ENCODE measurements at regions not wholly inside any gene's neighbourhood (a gene's known extent, or its start where the extent isn't known, plus 50 kb on each side); places are given as distances from the start of the nearest gene placed in this dataset.

DNA sequence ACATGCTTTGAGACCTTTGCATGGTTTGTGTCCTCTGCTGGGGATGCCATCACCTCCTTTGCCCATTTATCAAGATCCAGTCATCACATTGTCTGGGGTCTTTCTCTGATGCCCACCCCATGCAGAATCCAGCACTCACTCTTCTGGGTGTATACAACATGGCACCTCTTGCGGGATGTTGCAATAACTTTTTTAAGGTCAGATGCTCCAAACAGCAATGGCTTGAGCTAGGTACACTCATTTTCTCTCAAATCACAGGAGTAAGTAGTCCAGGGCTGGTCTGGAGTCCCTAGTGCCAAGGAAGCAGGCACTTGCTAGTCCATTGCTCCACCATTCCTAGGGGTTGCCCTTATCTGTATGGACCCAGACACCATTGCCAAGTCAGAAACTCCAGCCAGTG lies 196.6 kb upstream of the KCNG1 start:
- no peak for DNase-seq
- ChIA-PET CTCF (no interaction called here), POLR2A (no interaction called here)
- H3K4me3 Mint-ChIP-seq = no peak overlapping the region
- H3K27me3 Mint-ChIP-seq = peaks cover 31% of the 10 kb centered on the region
- H3K36me3 Mint-ChIP-seq (ENCODE audit: low read depth) = no peaks in the 10 kb centered on the region
- H3K4me1 Mint-ChIP-seq = no peaks in the 10 kb centered on the region
- H3K9me3 Mint-ChIP-seq = peaks cover 7% of the 10 kb centered on the region
- no peak overlapping the region for H3K27ac Mint-ChIP-seq

DNA sequence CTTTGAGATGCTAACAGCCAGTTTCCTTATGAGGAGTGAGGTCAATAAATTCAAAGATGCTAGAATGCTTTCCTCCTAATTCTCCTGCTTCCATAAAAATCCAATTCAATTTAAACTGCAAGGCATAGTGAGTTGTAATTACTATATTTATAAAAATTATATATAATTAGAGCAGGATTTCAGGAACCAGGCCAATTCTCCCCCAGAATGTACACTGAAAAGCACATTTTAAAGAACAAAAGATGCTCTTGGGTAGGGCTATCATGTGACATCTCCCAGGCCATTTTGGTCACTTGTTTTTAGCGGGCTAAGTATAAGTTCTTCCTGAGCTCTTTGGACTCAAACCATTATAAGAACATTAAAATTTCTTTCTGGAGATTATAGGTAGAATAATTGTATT lies 195.7 kb upstream of the KCNG1 start:
- Mint-ChIP-seq H3K4me3 (no peak overlapping the region), H3K9me3 (peaks cover 7% of the 10 kb centered on the region), H3K4me1 (no peaks in the 10 kb centered on the region), H3K27me3 (peaks cover 35% of the 10 kb centered on the region), H3K36me3 (ENCODE audit: low read depth) (no peaks in the 10 kb centered on the region), H3K27ac (no peak overlapping the region)
- CTCF ChIA-PET = no interaction called here
- POLR2A ChIA-PET = no interaction called here
- DNase-seq = no peak

DNA sequence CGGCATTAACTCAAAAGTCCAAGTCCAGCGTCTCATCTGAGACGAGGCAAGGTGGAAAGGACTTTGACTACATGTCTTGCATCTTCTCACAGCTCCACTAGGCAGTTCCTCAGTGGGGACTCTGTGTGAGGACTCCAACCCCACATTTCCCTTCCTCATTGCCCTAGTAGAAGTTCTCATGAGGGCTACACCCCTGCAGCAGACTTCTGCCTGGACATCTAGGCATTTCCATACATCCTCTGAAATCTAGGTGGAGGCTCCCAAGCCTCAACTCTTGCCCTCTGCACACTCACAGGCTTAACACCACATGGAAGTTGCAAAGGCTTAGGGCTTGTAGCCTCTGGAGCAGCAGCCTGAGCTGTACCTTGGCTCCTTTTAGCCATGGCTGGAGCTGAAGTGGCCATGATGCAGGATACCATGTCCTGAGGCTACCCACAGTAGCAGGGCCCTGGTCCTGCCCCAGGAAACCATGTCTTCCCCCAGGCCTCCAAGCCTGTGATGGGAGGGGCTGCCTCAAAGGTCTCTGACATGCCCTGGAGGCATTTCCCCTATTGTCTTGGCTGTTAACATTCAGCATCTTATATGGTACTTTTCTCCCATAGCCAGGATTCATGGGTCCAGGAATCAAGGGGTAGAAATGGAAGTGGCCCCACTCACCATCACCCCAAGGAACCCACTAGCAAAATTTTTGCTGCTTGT lies 194.6 kb upstream of the KCNG1 start:
- H3K27me3 Mint-ChIP-seq = peaks cover 37% of the 10 kb centered on the region
- no peak overlapping the region for H3K27ac Mint-ChIP-seq
- H3K4me1 Mint-ChIP-seq = no peaks in the 10 kb centered on the region
- no peak for DNase-seq
- no peak overlapping the region for H3K4me3 Mint-ChIP-seq
- no peaks in the 10 kb centered on the region for H3K36me3 Mint-ChIP-seq (ENCODE audit: low read depth)
- peaks cover 7% of the 10 kb centered on the region for H3K9me3 Mint-ChIP-seq
- POLR2A ChIA-PET = no interaction called here
- CTCF ChIA-PET = no interaction called here

DNA sequence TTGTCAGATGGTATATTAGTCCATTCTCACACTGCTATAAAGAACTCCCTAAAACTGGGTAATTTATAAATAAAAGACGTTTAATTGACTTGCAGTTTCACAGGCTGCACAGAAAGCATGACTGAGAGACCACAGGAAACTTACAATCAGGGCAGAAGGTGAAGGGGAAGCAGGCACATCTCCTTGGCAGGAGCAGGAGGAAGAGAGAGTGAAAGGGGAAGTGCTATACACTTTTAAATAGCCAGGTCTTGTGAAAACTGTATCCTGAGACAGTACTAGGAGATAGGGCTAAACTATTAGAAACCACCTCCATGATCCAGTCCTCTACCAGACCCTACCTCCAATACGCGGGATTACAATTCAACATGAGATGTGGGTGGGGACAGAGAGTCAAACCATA lies 193.9 kb upstream of the KCNG1 start:
- Mint-ChIP-seq H3K4me1 (no peaks in the 10 kb centered on the region), H3K27ac (no peak overlapping the region), H3K36me3 (ENCODE audit: low read depth) (no peaks in the 10 kb centered on the region), H3K27me3 (peaks cover 37% of the 10 kb centered on the region), H3K4me3 (no peak overlapping the region), H3K9me3 (peaks cover 7% of the 10 kb centered on the region)
- CTCF ChIA-PET = no interaction called here
- POLR2A ChIA-PET = no interaction called here
- DNase-seq = no peak

DNA sequence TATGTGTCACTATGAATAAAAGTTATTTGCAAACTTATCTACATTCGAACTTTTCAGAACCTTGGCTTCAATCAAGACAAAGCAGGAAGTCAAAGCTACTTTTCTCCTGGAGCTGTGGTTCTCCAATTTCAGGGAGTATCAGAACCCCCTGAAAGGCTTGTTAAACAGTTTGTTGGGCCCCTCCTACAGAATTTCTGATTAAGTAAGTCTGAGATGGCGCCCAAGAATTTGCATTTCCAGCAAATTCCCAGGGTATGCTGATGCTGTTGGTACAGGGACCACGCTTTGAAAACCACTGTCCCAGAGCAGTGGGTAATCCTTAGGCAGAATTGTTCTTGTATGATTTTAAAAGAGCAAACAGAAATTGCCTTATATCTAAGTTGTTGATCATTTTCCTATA lies 189.9 kb upstream of the KCNG1 start:
- POLR2A ChIA-PET = no interaction called here
- peaks cover 7% of the 10 kb centered on the region for H3K9me3 Mint-ChIP-seq
- CTCF ChIA-PET = no interaction called here
- no peak overlapping the region for H3K4me3 Mint-ChIP-seq
- no peak overlapping the region for H3K27ac Mint-ChIP-seq
- H3K4me1 Mint-ChIP-seq = no peaks in the 10 kb centered on the region
- peaks cover 40% of the 10 kb centered on the region for H3K27me3 Mint-ChIP-seq
- DNase-seq = no peak
- H3K36me3 Mint-ChIP-seq (ENCODE audit: low read depth) = no peaks in the 10 kb centered on the region

DNA sequence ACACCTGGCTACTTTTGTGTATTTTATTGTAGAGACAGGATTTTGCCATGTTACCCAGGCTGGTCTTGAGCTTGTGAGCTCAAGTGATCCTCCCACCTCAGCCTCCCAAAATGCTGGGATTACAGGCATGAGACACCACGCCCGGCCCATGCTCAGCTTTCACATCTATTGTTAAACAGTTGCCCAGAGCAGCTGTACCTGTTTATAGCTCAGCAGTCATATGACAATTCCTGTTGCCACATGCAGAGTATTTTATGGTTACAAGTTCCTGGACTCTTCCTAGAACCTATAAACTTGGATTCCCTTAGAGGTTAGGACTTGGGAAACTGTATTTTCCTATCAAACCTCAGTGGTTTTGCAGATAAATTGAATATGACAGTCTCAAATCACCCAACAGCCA lies 188.3 kb upstream of the KCNG1 start:
- Mint-ChIP-seq H3K27me3 (peaks cover 43% of the 10 kb centered on the region), H3K4me3 (no peak overlapping the region), H3K4me1 (no peaks in the 10 kb centered on the region), H3K36me3 (ENCODE audit: low read depth) (no peaks in the 10 kb centered on the region), H3K9me3 (no peaks in the 10 kb centered on the region), H3K27ac (no peak overlapping the region)
- POLR2A ChIA-PET = no interaction called here
- CTCF ChIA-PET = no interaction called here
- DNase-seq = no peak

DNA sequence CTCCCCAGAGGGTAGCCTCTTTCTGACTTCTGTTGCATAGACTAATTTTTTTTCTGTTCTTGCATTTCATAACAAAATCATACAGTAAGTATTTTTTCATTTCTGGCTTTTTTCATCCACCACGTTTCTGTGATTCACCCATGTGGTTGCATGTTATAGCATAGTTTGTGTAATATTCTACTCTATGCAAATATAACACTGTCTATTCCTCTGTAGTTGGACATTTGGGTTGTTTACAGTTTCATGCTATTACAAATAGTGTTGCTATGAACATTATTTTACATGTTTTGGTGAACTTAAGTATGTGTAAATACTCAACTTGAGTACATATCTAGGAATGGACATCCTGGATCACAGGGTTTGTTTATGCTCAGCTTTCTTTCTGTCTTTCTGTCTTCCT lies 187.2 kb upstream of the KCNG1 start:
- peaks cover 42% of the 10 kb centered on the region for H3K27me3 Mint-ChIP-seq
- POLR2A ChIA-PET = no interaction called here
- H3K27ac Mint-ChIP-seq = no peak overlapping the region
- DNase-seq = no peak
- CTCF ChIA-PET = no interaction called here
- H3K4me1 Mint-ChIP-seq = no peaks in the 10 kb centered on the region
- H3K9me3 Mint-ChIP-seq = no peaks in the 10 kb centered on the region
- H3K4me3 Mint-ChIP-seq = no peak overlapping the region
- no peaks in the 10 kb centered on the region for H3K36me3 Mint-ChIP-seq (ENCODE audit: low read depth)

DNA sequence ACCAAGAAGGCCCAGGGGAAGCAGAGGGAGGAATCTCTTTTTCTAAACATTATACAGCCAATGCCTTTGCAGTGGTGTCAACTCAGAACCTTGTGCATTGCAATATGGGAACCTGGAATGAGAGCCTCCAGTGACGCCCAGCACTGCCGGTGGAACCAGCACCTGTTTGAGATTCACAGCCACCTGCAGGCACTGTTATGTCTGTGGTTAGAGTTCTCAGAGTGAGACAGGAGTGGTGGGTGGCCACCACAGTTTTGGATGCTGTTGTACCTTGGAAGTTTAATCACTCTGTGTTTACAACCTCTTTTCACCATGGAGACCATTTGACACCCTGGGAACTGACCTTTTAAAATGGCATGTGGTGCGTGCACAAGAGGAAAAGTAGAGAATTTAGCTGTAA lies 185.3 kb upstream of the KCNG1 start:
- Mint-ChIP-seq H3K27ac (no peak overlapping the region), H3K4me3 (no peak overlapping the region), H3K27me3 (peaks cover 42% of the 10 kb centered on the region), H3K36me3 (ENCODE audit: low read depth) (no peaks in the 10 kb centered on the region), H3K9me3 (no peaks in the 10 kb centered on the region), H3K4me1 (no peaks in the 10 kb centered on the region)
- CTCF ChIA-PET = no interaction called here
- no peak for DNase-seq
- POLR2A ChIA-PET = no interaction called here

DNA sequence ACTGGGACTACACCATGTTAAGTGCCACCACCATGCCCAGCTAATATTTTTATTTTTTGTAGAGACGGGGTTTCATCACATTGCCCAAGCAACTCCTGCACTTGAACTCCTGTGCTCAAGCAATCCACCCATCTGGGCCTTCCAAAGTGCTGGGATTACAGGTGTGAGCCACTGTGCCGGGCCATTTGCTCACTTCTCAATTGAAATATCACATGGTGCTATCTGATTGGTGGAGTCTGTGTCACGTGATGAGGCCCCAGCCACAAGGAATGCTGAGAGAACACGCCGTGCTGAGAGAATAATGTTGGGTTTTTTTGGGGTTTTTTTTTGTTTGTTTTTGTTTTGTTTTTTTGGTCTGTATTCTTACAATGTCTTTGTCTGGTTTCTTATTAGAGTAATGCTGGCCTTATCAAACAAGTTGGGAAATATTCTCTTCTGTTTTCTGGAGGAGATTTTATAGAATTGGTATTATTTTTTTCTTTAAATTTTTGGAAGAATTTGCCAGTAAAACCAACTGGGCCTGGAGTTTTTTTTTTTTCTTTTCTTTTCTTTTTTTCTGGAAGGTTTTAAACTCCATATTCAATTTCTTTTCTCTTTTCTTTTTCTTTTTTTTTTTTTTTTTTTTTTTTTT lies 183.2 kb upstream of the KCNG1 start:
- Mint-ChIP-seq H3K9me3 (no peaks in the 10 kb centered on the region), H3K36me3 (ENCODE audit: low read depth) (no peaks in the 10 kb centered on the region), H3K4me3 (no peak overlapping the region), H3K27me3 (peaks cover 39% of the 10 kb centered on the region), H3K27ac (no peak overlapping the region), H3K4me1 (no peaks in the 10 kb centered on the region)
- no peak for DNase-seq
- ChIA-PET CTCF (no interaction called here), POLR2A (no interaction called here)

DNA sequence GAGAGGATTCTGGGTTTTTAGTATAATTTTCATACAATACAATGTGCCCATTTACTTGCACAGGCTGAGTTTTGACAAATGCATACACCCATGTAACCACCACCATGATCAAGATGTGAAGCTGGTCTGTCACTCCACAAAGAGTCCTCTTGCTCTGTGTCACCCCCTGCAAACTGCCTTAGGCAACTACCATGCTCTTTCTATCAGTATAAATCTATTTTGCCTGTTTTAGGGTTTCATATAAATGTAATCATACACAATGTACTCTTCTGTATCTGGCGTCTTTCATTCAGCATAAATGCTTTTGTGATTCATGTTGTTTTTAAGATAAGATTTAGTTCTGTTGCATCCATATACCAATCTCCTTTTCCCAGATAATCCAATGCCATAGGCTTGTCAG lies 181.9 kb upstream of the KCNG1 start:
- H3K9me3 Mint-ChIP-seq = no peaks in the 10 kb centered on the region
- H3K4me3 Mint-ChIP-seq = no peak overlapping the region
- ChIA-PET CTCF (no interaction called here), POLR2A (no interaction called here)
- peaks cover 31% of the 10 kb centered on the region for H3K27me3 Mint-ChIP-seq
- no peak for DNase-seq
- H3K4me1 Mint-ChIP-seq = no peaks in the 10 kb centered on the region
- H3K27ac Mint-ChIP-seq = no peak overlapping the region
- no peaks in the 10 kb centered on the region for H3K36me3 Mint-ChIP-seq (ENCODE audit: low read depth)

DNA sequence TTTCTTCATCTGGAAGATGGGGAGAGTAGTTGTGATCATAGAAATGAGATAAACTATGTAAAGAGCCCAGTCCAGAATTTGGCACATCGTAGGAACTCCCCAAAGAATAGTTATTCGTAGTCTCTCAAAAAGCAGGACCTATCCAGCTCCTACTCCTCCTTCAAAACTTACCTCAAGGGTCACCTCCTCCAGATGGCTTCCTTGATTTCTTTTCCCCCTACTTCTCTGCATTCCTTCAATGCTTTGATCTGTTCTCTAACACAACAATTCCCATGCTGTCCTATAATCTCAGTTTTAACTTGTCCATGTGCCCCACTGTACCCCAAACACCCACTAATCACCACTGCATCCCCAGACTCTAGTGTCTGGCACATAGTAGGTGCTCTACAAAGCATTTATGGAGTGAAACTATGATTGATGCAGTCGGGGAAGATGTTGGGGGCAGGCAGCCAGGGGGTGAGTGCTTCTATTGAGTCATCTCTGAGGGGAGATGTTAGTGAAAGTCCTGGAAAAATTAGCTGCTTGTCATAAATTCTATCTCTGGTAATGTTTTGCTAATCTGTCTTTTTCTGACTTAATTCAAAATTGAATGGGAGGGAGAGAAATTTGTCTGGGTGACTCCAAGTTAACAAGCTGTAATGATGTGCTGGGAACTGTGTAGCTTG lies 181.3 kb upstream of the KCNG1 start:
- Mint-ChIP-seq H3K36me3 (ENCODE audit: low read depth) (no peaks in the 10 kb centered on the region), H3K27me3 (peaks cover 28% of the 10 kb centered on the region), H3K4me1 (no peaks in the 10 kb centered on the region), H3K27ac (no peak overlapping the region), H3K4me3 (no peak overlapping the region), H3K9me3 (no peaks in the 10 kb centered on the region)
- POLR2A ChIA-PET = no interaction called here
- no peak for DNase-seq
- CTCF ChIA-PET = no interaction called here

DNA sequence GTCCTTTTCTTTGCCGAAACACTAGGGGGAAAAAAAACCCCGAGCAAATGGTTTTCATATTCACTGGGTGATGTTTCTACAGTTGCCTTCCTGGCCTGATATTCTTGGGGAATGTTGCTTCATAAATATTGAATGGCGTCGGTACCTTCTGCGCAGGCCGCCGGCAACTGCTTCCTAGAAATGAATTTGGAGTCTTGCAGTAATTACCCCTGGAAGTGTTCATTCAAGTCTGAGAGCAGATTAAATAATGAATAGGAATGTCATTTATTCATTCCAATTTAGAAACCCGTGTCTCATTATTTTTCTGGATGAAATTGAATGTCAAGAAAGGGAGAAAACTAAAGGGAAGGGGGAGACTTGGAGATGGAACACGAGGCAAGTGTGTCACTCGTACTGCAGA lies 179.4 kb upstream of the KCNG1 start:
- peaks cover 15% of the 10 kb centered on the region for H3K27me3 Mint-ChIP-seq
- no peaks in the 10 kb centered on the region for H3K36me3 Mint-ChIP-seq (ENCODE audit: low read depth)
- H3K9me3 Mint-ChIP-seq = no peaks in the 10 kb centered on the region
- CTCF ChIA-PET = no interaction called here
- no peak overlapping the region for H3K27ac Mint-ChIP-seq
- no peak for DNase-seq
- POLR2A ChIA-PET = no interaction called here
- H3K4me3 Mint-ChIP-seq = no peak overlapping the region
- no peaks in the 10 kb centered on the region for H3K4me1 Mint-ChIP-seq

DNA sequence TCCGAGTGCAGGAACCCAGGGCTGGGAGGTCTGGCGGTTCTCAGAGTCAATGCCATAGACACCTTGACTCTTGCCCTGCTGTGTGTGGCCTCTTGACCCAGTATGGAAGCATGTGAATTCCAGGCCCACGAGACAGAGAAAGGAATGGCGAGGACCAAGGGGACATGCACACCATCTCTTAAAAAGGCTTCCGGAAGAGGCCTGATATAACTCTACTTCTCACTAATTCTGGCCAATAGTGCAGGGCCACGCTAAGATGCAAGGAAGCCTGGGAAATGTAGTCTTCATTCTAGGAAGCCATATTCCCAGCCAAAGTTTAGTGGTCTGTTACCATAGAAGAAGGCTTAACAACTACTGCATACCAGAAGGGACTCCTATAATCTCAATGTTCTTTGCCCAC lies 177.0 kb upstream of the KCNG1 start:
- CTCF ChIA-PET = interaction anchor here (0.5 kb wide), 1 partner anchor 557 kb away, joined by 5 read pairs; no protein-coding TSS in a partner anchor

More for the DNA sequence above, 177.0 kb upstream of the KCNG1 start:
- no peaks in the 10 kb centered on the region for H3K4me1 Mint-ChIP-seq
- no peak overlapping the region for H3K4me3 Mint-ChIP-seq
- peaks cover 7% of the 10 kb centered on the region for H3K27me3 Mint-ChIP-seq
- DNase-seq = no peak
- no peaks in the 10 kb centered on the region for H3K9me3 Mint-ChIP-seq
- no peak overlapping the region for H3K27ac Mint-ChIP-seq
- H3K36me3 Mint-ChIP-seq (ENCODE audit: low read depth) = no peaks in the 10 kb centered on the region
- POLR2A ChIA-PET = interaction anchor here (0.5 kb wide), 1 partner anchor 599 kb away, joined by 3 read pairs; no protein-coding TSS in a partner anchor

Data from activated CD4-positive, alpha-beta T cell treated with anti-CD3 and anti-CD28 coated beads, Interleukin-2, amount 10 ng/mL, durations not matched to agents 7 days and 5 days (primary cell).